ENCODE measurements at regions not wholly inside any gene's neighbourhood (a gene's known extent, or its start where the extent isn't known, plus 50 kb on each side); places are given as distances from the start of the nearest gene placed in this dataset.

GRCh38 chr12:92457458-92458180, 245.2 kb upstream of the PLEKHG7 start:
- TF ChIP-seq CTCF (IDR thresholded peaks at IDR 0.05; ENCODE audit: low read length): no peak
- TF ChIP-seq EZH2 (optimal IDR thresholded peaks at IDR 0.05; ENCODE audit: low read depth, low read length): no peak
- no peak for TF ChIP-seq EZH2phosphoT487 (IDR thresholded peaks at IDR 0.05; ENCODE audit: low read length)
